ENCODE measurements at regions not wholly inside any gene's neighbourhood (a gene's known extent, or its start where the extent isn't known, plus 50 kb on each side); places are given as distances from the start of the nearest gene placed in this dataset.

- no peak for DNase-seq (ENCODE audit: low read depth, low spot score)
These were observed 228.1 kb upstream of the KLF14 start for GRCh38 chr7:130962109-130962508.

- DNase-seq (ENCODE audit: low read depth, low spot score): no peak
These were observed 229.3 kb upstream of the KLF14 start for GRCh38 chr7:130963339-130963738.

DNA sequence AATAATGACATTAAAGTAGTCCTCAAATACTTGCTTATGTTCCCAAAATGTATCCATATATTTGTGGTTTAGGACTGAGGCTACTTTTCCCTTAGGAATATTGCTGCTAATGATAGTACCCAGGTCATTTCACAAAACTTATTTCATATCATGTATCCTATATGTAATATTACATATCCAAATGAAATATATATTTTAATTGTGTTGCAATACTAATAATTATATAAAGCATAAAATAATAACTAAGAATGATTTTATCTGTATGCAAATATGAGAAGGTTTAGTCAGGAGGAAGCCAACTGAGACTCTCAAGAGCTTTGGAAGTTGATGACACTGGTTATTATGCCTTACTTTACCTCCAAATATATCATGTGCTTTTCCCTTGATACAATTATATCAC, 231.5 kb upstream of the KLF14 start:
- DNase-seq (ENCODE audit: low read depth, low spot score): no peak

GRCh38 chr7:130966246-130967009, 232.4 kb upstream of the KLF14 start:
- no peak for DNase-seq (ENCODE audit: low read depth, low spot score)

GRCh38 chr7:130970196-130970595, 236.2 kb upstream of the KLF14 start:
- no peak for DNase-seq (ENCODE audit: low read depth, low spot score)

DNA sequence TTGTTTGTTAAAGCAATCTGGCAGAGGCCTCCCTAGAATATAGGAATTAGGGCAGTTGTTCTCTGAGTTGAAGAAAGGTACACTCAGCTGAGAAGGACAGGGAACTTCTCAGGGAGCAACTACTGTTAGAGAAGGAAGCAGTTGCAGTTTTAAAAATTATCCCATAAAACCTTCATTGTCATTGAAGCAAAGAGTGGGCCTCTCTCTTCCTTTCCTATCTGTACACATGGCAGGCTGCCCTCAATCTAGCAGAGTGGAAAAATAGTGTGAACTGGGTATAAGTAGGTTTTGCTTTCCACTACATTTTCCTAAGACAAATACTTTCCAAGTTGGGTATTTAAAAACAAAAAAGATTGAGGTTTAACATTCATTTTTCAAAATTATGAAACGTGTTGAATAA, 236.7 kb upstream of the KLF14 start:
- DNase-seq (ENCODE audit: low read depth, low spot score): no peak

- DNase-seq (ENCODE audit: low read depth, low spot score): no peak
These were observed 237.3 kb upstream of the KLF14 start for GRCh38 chr7:130971297-130971696.

DNA sequence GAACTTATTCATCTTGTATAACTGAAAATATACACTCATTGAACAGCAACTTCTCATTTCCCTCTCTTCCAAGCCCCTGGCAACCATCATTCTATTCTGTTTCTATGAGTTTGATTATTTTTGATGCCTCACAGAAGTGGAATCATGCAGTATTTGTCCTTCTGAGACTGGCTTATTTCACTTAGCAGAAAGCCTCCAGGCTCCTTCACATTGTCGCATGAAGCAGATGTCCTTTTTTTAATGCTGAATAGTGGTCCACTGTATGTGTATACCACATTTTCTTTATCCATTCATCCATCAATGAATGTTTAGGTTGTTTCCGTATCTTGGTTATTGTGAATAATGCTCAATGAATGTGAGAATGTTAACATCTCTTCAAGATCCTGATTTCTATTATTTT, 238.2 kb upstream of the KLF14 start:
- DNase-seq (ENCODE audit: low read depth, low spot score): no peak

DNA sequence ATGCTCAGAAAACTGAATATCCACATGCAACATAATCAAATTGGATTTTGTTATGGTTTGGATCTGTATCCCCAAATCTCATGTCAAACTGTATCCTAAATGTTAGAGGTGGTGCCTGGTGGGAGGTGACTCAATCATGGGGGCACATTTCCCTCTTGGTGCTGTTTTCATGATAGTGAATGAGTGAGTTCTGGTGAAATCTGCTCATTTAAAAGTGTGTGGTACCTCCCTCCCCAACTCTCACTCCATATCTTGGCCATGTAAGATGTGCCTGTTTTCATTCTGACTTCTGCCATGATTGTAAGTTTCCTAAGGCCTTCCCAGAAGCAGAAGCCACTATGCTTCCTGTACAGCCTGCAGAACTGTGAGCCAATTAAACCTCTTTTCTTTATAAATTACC, 239.6 kb upstream of the KLF14 start:
- no peak for DNase-seq (ENCODE audit: low read depth, low spot score)

DNA sequence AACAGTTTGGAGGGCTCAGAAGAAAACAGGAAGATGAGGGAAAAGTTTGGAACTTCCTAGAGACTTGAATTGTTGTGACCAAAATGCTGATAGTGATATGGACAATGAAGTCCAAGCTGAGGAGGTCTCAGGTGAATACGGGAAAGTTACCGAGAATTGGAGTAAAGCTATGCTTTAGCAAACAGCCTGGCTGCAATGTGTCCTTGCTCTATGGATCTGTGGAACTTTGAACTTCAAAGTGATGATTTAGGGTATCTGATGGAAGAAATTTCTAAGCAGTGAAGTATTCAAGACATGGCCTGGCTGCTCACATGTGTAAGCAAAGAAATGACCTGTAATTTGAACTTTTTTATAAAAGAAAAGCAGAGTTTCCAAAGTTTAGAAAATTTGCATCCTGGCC, 240.2 kb upstream of the KLF14 start:
- no peak for DNase-seq (ENCODE audit: low read depth, low spot score)

DNA sequence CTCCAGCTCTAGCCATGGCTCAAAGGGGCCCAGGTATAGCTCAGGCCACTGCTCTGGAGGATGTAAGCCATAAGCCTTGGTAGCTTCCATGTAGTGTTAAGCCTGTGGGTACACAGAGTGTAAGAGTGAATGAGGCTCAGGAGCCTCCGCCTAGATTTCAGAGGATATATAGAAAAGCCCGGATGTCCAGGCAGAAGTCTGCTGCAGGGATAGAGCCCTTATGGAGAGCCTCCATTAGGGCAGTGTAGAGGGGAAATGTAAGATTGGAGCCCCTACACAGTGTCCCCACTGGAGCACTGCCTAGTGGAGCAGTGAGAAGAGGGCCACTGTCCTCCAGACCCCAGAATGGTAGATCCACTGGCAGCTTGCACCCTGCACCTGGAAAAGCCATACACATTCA, 240.8 kb upstream of the KLF14 start:
- no peak for DNase-seq (ENCODE audit: low read depth, low spot score)

DNA sequence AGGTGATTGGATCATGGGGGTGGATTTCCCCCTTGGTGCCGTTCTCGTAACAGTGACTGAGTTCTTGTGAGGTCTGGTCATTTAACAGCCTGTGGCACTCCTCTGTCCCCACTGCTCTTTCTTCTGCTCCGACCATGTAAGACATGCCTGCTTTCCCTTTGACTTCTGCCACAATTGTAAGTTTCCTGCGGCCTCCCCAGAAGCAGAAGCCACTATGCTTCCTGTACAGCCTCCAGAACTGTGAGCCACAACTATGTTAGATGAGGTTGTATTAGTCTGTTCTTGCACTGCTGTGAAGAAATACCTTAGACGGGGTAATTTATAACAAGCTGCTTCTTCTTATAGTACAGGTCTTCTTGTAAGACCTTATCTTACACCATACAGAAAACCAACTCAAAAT, 241.7 kb upstream of the KLF14 start:
- DNase-seq (ENCODE audit: low read depth, low spot score): no peak

DNA sequence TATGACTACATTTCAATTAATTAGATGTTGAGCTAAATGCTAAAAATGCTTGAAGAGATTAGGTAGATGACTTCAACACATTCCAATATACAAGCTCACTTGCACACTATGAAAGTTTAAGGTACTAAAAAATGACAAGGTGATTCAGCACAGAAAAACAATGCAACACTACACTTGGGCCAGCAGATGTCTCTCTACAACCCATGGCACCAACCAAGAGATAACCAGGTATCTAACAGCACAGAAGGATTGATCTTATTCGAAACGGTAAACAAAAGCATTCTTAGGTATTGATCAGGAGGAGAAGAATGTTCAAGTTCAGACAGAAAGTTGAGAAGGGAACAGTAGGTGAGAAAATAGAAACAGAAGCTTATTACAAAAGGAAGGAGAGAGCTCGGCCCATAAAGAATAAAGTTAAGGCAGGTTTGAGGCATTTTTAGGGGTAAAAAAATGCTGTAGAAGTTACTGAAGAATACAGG, 248.2 kb upstream of the KLF14 start:
- no peak for DNase-seq (ENCODE audit: low read depth, low spot score)

- no peak for DNase-seq (ENCODE audit: low read depth, low spot score)
These were observed 248.6 kb upstream of the KLF14 start for GRCh38 chr7:130982651-130983050.

GRCh38 chr7:130985361-130985760, 251.4 kb upstream of the KLF14 start:
- DNase-seq (ENCODE audit: low read depth, low spot score): no peak

DNA sequence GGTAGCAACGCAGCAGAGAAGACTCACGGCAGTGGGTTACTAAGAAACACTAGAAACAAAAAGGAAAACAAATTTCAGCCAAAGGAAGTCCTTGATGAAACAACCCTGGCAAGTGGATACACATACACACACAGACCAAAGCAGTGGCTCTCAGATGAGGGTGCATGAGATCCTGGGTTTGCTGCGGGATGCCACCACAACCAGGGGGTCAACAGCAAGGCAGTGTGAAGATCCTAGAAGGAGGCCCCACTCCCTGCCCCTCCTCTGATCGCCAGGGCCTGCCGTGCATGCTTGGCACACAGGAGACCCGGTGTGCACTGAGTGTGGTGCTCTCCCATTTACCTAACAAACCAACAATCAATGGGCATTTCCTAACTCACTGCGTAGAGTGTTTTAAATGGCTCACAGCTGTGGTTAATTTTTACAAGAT, 252.3 kb upstream of the KLF14 start:
- DNase-seq (ENCODE audit: low read depth, low spot score): no peak

DNA sequence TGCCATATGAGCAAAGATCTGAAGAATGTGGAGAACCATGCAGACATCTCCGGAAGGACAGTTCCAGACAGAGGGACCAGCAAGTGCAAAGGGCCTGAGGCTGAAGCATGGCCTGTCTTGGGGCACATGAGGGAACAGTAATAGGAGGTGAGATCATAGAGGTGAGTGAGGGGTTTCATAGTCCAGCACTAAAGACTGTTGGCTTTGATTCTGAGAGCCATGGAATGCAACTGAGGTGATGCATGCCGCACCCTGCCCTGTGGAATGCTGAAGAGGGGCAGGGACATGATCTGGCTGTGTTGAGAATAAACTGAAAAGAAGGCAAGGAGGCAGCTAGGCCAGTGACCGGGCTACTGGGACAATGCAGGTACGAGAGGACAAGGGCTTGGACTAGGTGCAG, 253.1 kb upstream of the KLF14 start:
- DNase-seq (ENCODE audit: low read depth, low spot score): no peak

GRCh38 chr7:130988443-130988842, 254.4 kb upstream of the KLF14 start:
- no peak for DNase-seq (ENCODE audit: low read depth, low spot score)

- no peak for DNase-seq (ENCODE audit: low read depth, low spot score)
These were observed 255.2 kb upstream of the KLF14 start for GRCh38 chr7:130989101-130989795.

GRCh38 chr7:130990178-130990832, 256.3 kb upstream of the KLF14 start:
- no peak for DNase-seq (ENCODE audit: low read depth, low spot score)

- no peak for DNase-seq (ENCODE audit: low read depth, low spot score)
These were observed 259.8 kb upstream of the KLF14 start for GRCh38 chr7:130993671-130994365.
